ENCODE measurements at regions not wholly inside any gene's neighbourhood (a gene's known extent, or its start where the extent isn't known, plus 50 kb on each side); places are given as distances from the start of the nearest gene placed in this dataset.

- no peak overlapping the region for H3K4me3 Mint-ChIP-seq (ENCODE audit: unreplicated experiment)
- H3K4me1 Mint-ChIP-seq (ENCODE audit: insufficient read depth, unreplicated experiment) = peaks cover 7% of the 10 kb centered on the region
- BruUV-seq (replicated peaks) = no TSS peak
- H3K27me3 Mint-ChIP-seq (ENCODE audit: insufficient read depth, unreplicated experiment) = no peaks in the 10 kb centered on the region
- H3K27ac Mint-ChIP-seq (ENCODE audit: low read depth, unreplicated experiment) = no peak overlapping the region
- ChIA-PET CTCF (interaction anchor here (0.7 kb wide), 1 partner anchor 15 kb away, joined by 3 read pairs; no protein-coding TSS in a partner anchor), POLR2A (no interaction called here)
- H3K9me3 Mint-ChIP-seq (ENCODE audit: unreplicated experiment) = no peaks in the 10 kb centered on the region
- H3K36me3 Mint-ChIP-seq (ENCODE audit: insufficient read depth, unreplicated experiment) = no peaks in the 10 kb centered on the region
- intact Hi-C loops (cut with micrococcal nuclease) = no loop called here
- TF ChIP-seq, protein P1, sequence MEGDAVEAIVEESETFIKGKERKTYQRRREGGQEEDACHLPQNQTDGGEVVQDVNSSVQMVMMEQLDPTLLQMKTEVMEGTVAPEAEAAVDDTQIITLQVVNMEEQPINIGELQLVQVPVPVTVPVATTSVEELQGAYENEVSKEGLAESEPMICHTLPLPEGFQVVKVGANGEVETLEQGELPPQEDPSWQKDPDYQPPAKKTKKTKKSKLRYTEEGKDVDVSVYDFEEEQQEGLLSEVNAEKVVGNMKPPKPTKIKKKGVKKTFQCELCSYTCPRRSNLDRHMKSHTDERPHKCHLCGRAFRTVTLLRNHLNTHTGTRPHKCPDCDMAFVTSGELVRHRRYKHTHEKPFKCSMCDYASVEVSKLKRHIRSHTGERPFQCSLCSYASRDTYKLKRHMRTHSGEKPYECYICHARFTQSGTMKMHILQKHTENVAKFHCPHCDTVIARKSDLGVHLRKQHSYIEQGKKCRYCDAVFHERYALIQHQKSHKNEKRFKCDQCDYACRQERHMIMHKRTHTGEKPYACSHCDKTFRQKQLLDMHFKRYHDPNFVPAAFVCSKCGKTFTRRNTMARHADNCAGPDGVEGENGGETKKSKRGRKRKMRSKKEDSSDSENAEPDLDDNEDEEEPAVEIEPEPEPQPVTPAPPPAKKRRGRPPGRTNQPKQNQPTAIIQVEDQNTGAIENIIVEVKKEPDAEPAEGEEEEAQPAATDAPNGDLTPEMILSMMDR (IDR thresholded peaks at IDR 0.05; ENCODE audit: unreplicated experiment) = no peak
- DNase-seq (ENCODE audit: unreplicated experiment) = no peak
These were observed 313.0 kb downstream of the CDH2 start for GRCh38 chr18:27863780-27864430.

DNA sequence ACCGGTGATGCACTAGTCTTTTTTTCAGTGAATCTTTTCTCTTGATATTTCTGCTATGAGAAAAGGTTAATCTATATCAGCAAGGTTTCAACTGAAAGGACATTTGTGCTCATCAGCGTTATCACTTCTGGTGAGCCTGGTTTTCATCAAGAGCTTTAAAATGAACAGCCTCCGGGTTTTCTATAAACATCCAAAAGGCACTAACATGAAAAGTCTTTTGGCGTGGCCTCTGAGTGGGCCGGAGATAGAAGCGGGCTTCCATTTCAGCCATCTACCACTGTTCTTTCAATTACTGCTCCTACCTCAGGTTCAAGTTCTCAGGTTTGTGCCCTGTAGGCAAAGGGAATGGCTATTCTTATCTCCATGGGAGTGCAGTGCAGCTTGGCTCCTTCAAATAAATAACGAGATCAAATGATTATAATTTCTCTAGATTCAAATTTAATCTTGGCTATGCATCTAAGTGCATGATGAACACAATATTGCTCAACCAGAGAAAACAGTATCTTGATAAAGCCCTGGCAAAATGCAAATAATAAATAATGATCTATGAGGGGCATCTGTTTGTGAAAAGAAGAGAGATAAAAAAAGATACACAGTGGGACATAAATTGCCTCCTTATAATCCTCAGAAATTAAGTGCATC lies 314.8 kb downstream of the CDH2 start:
- H3K36me3 Mint-ChIP-seq (ENCODE audit: insufficient read depth, unreplicated experiment) = no peaks in the 10 kb centered on the region
- ChIA-PET CTCF (interaction anchor here (0.6 kb wide), 1 partner anchor 32 kb away, joined by 3 read pairs; no protein-coding TSS in a partner anchor), POLR2A (no interaction called here)

DNA sequence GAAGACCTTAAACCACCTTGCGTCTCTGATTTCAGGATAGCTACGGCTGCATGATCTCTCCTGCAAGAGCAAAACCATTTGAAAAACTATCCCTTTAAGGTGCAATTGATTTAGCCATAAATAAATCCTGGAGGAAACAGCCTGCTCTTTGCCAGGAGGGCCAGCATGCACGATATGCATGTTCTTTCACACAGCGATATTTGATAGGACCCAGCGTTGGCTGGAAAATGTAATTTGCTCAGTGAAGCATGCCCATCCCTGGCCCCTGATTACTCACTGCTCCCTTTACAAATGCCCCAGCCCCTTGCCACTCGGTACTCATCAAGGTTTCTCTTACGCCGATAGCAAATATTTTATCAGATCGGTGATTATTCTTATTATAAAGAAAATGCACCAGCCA lies 315.4 kb downstream of the CDH2 start:
- intact Hi-C loops (cut with micrococcal nuclease) = no loop called here
- BruUV-seq (replicated peaks) = no TSS peak
- H3K36me3 Mint-ChIP-seq (ENCODE audit: insufficient read depth, unreplicated experiment) = no peaks in the 10 kb centered on the region
- CTCF ChIA-PET = interaction anchor here (0.6 to 0.7 kb wide), 2 partner anchors 33 to 42 kb away, joined by 3 read pairs; no protein-coding TSS in a partner anchor
- no peak for DNase-seq (ENCODE audit: unreplicated experiment)
- H3K4me3 Mint-ChIP-seq (ENCODE audit: unreplicated experiment) = no peak overlapping the region
- TF ChIP-seq, protein P1 (IDR thresholded peaks at IDR 0.05; ENCODE audit: unreplicated experiment) = no peak
- H3K4me1 Mint-ChIP-seq (ENCODE audit: insufficient read depth, unreplicated experiment) = peaks cover 7% of the 10 kb centered on the region
- no peaks in the 10 kb centered on the region for H3K9me3 Mint-ChIP-seq (ENCODE audit: unreplicated experiment)
- no peaks in the 10 kb centered on the region for H3K27me3 Mint-ChIP-seq (ENCODE audit: insufficient read depth, unreplicated experiment)
- POLR2A ChIA-PET = no interaction called here
- H3K27ac Mint-ChIP-seq (ENCODE audit: low read depth, unreplicated experiment) = no peak overlapping the region

More for the DNA sequence above, 314.8 kb downstream of the CDH2 start:
- no peak overlapping the region for H3K4me3 Mint-ChIP-seq (ENCODE audit: unreplicated experiment)
- intact Hi-C loops (cut with micrococcal nuclease) = no loop called here
- BruUV-seq (replicated peaks) = no TSS peak
- peaks cover 7% of the 10 kb centered on the region for H3K4me1 Mint-ChIP-seq (ENCODE audit: insufficient read depth, unreplicated experiment)
- no peaks in the 10 kb centered on the region for H3K27me3 Mint-ChIP-seq (ENCODE audit: insufficient read depth, unreplicated experiment)
- H3K9me3 Mint-ChIP-seq (ENCODE audit: unreplicated experiment) = no peaks in the 10 kb centered on the region
- H3K27ac Mint-ChIP-seq (ENCODE audit: low read depth, unreplicated experiment) = no peak overlapping the region
- TF ChIP-seq, protein P1 (IDR thresholded peaks at IDR 0.05; ENCODE audit: unreplicated experiment) = no peak
- no peak for DNase-seq (ENCODE audit: unreplicated experiment)

DNA sequence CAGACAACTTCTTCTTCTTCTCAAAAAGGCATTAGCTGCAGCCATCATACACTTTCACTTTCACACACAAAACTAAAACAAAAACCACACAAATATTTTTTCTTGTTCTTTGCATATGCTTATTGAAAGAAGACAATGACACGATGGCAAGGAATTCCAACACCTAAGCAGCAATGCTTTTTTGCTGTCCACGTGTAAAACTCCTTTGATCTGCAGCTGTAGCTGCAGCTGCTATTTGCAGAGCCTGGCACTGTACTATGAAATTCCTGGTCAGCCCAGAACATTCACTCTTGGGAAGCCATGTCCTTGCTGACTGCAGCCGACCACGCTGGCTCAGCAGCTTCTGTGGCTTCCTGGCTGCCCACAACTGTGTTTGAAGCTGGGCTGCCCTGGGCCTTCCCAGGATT lies 316.2 kb downstream of the CDH2 start:
- intact Hi-C loops (cut with micrococcal nuclease) = no loop called here
- H3K27ac Mint-ChIP-seq (ENCODE audit: low read depth, unreplicated experiment) = no peak overlapping the region

More for the DNA sequence above, 316.2 kb downstream of the CDH2 start:
- no peak for DNase-seq (ENCODE audit: unreplicated experiment)
- BruUV-seq (replicated peaks) = no TSS peak
- peaks cover 7% of the 10 kb centered on the region for H3K4me1 Mint-ChIP-seq (ENCODE audit: insufficient read depth, unreplicated experiment)
- H3K27me3 Mint-ChIP-seq (ENCODE audit: insufficient read depth, unreplicated experiment) = no peaks in the 10 kb centered on the region
- H3K9me3 Mint-ChIP-seq (ENCODE audit: unreplicated experiment) = no peaks in the 10 kb centered on the region
- no peak overlapping the region for H3K4me3 Mint-ChIP-seq (ENCODE audit: unreplicated experiment)
- POLR2A ChIA-PET = no interaction called here
- H3K36me3 Mint-ChIP-seq (ENCODE audit: insufficient read depth, unreplicated experiment) = no peaks in the 10 kb centered on the region
- TF ChIP-seq, protein P1 (IDR thresholded peaks at IDR 0.05; ENCODE audit: unreplicated experiment) = no peak
- CTCF ChIA-PET = interaction anchor here (0.7 kb wide), 1 partner anchor 42 kb away, joined by 3 read pairs; no protein-coding TSS in a partner anchor

Measured in MCF 10A (cell line).